Breast epithelium (tissue), 3 donors: ENCODE measurements at regions not wholly inside any gene's neighbourhood (a gene's known extent, or its start where the extent isn't known, plus 50 kb on each side); places are given as distances from the start of the nearest gene placed in this dataset.

Source experiments
- POLR2AphosphoS5 ChIP-seq, 3 donors: sonication (generic); formaldehyde crosslinking; IDR thresholded peaks; one replicate each; pipeline ENCODE4 v1.6.1; 2017; ENCODE audit warnings: antibody characterized with exemption in 3 of 3
- TF ChIP-seq, protein P1 (sequence below), 3 donors: fragments of 450-650 bp; IDR thresholded peaks; one replicate each; pipeline ENCODE4 v1.5.1; 2016 to 2017; ENCODE audit warnings: antibody characterized with exemption in 3 of 3, mild to moderate bottlenecking in 3 of 3, moderate library complexity in 3 of 3

DNA sequence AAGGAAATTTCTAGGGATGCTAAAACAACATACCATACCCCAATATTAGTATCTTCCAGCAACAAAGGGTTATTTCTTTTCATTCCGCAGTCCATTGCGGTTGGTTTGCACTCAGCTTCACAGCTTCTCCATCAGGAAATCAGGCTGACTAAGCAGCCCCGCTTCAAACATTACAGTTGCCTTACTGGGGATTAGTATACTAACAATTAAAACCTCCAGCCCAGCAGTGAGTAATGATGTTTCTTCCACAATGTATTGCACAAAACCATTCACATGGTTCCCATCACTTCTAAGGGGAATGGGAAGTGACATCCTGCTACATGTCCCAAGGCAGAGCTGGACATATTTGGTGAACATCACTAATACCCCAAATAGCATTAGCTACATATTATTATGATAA is 1384.9 kb downstream of the CDH8 start:
- TF ChIP-seq, protein P1, sequence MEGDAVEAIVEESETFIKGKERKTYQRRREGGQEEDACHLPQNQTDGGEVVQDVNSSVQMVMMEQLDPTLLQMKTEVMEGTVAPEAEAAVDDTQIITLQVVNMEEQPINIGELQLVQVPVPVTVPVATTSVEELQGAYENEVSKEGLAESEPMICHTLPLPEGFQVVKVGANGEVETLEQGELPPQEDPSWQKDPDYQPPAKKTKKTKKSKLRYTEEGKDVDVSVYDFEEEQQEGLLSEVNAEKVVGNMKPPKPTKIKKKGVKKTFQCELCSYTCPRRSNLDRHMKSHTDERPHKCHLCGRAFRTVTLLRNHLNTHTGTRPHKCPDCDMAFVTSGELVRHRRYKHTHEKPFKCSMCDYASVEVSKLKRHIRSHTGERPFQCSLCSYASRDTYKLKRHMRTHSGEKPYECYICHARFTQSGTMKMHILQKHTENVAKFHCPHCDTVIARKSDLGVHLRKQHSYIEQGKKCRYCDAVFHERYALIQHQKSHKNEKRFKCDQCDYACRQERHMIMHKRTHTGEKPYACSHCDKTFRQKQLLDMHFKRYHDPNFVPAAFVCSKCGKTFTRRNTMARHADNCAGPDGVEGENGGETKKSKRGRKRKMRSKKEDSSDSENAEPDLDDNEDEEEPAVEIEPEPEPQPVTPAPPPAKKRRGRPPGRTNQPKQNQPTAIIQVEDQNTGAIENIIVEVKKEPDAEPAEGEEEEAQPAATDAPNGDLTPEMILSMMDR (IDR thresholded peaks at IDR 0.05), result no peak
- no peak for TF ChIP-seq POLR2AphosphoS5 (IDR thresholded peaks at IDR 0.05)
